ENCODE measurements at regions not wholly inside any gene's neighbourhood (a gene's known extent, or its start where the extent isn't known, plus 50 kb on each side); places are given as distances from the start of the nearest gene placed in this dataset.

- H3K27ac ChIP-seq (ENCODE audit: insufficient read depth, low read length) = no peak overlapping the region
- DNase-seq (ENCODE audit: low read depth in 2 of 2) = no peak
- no peaks in the 10 kb centered on the region for H3K4me1 ChIP-seq (ENCODE audit: control insufficient read depth, extremely low read depth, insufficient read depth, low read length)
- TF ChIP-seq CTCF (conservative IDR thresholded peaks at IDR 0.05 in 1 of 2, IDR thresholded peaks at IDR 0.05 in 1 of 2; ENCODE audit: low read depth in 1 of 2, low read length in 2 of 2) (no peak), EZH2 (IDR thresholded peaks at IDR 0.05; ENCODE audit: low read length, missing control alignments) (no peak)
- no peaks in the 10 kb centered on the region for H4K20me1 ChIP-seq (ENCODE audit: control insufficient read depth, extremely low read depth, insufficient read depth, low read length)
- no peaks in the 10 kb centered on the region for H3K27me3 ChIP-seq (ENCODE audit: control insufficient read depth, insufficient read depth, low read length)
- no peaks in the 10 kb centered on the region for H3K9me3 ChIP-seq (ENCODE audit: control insufficient read depth, insufficient read depth, low read depth, low read length)
- no peak overlapping the region for H3K9ac ChIP-seq (ENCODE audit: insufficient read depth, low read length)
- no peak overlapping the region for H3K4me2 ChIP-seq (ENCODE audit: extremely low read depth, insufficient read depth, low read length)
- no peak overlapping the region for H3K4me3 ChIP-seq (replicated peaks in 1 of 4; ENCODE audit: control extremely low read depth in 1 of 4, insufficient read depth in 1 of 4, low read depth in 3 of 4, low read length in 4 of 4)
- H3K36me3 ChIP-seq (ENCODE audit: control insufficient read depth, insufficient read depth, low read length) = no peaks in the 10 kb centered on the region
- H3K79me2 ChIP-seq (ENCODE audit: control insufficient read depth, insufficient read depth, low read length) = no peaks in the 10 kb centered on the region
- no peak overlapping the region for H2AFZ ChIP-seq (ENCODE audit: low read length)
Observed at GRCh38 chr19:30873691-30874090, 475.5 kb downstream of the TSHZ3 start.

GRCh38 chr19:30873003-30873402 is 476.2 kb downstream of the TSHZ3 start:
- Histone ChIP-seq H2AFZ (ENCODE audit: low read length) (no peak overlapping the region), H4K20me1 (ENCODE audit: control insufficient read depth, extremely low read depth, insufficient read depth, low read length) (no peaks in the 10 kb centered on the region), H3K4me1 (ENCODE audit: control insufficient read depth, extremely low read depth, insufficient read depth, low read length) (no peaks in the 10 kb centered on the region), H3K9me3 (ENCODE audit: control insufficient read depth, insufficient read depth, low read depth, low read length) (no peaks in the 10 kb centered on the region), H3K4me3 (replicated peaks in 1 of 4; ENCODE audit: control extremely low read depth in 1 of 4, insufficient read depth in 1 of 4, low read depth in 3 of 4, low read length in 4 of 4) (no peak overlapping the region), H3K27ac (ENCODE audit: insufficient read depth, low read length) (no peak overlapping the region), H3K4me2 (ENCODE audit: extremely low read depth, insufficient read depth, low read length) (no peak overlapping the region), H3K79me2 (ENCODE audit: control insufficient read depth, insufficient read depth, low read length) (no peaks in the 10 kb centered on the region), H3K36me3 (ENCODE audit: control insufficient read depth, insufficient read depth, low read length) (no peaks in the 10 kb centered on the region), H3K9ac (ENCODE audit: insufficient read depth, low read length) (no peak overlapping the region), H3K27me3 (ENCODE audit: control insufficient read depth, insufficient read depth, low read length) (no peaks in the 10 kb centered on the region)
- no peak for DNase-seq (ENCODE audit: low read depth in 2 of 2)
- TF ChIP-seq EZH2 (IDR thresholded peaks at IDR 0.05; ENCODE audit: low read length, missing control alignments) (no peak), CTCF (conservative IDR thresholded peaks at IDR 0.05 in 1 of 2, IDR thresholded peaks at IDR 0.05 in 1 of 2; ENCODE audit: low read depth in 1 of 2, low read length in 2 of 2) (no peak)

GRCh38 chr19:30871979-30872378 is 477.3 kb downstream of the TSHZ3 start:
- Histone ChIP-seq H3K9ac (ENCODE audit: insufficient read depth, low read length) (no peak overlapping the region), H3K27me3 (ENCODE audit: control insufficient read depth, insufficient read depth, low read length) (no peaks in the 10 kb centered on the region), H3K27ac (ENCODE audit: insufficient read depth, low read length) (no peak overlapping the region), H3K4me2 (ENCODE audit: extremely low read depth, insufficient read depth, low read length) (no peak overlapping the region), H4K20me1 (ENCODE audit: control insufficient read depth, extremely low read depth, insufficient read depth, low read length) (no peaks in the 10 kb centered on the region), H3K36me3 (ENCODE audit: control insufficient read depth, insufficient read depth, low read length) (no peaks in the 10 kb centered on the region), H3K79me2 (ENCODE audit: control insufficient read depth, insufficient read depth, low read length) (no peaks in the 10 kb centered on the region), H3K9me3 (ENCODE audit: control insufficient read depth, insufficient read depth, low read depth, low read length) (no peaks in the 10 kb centered on the region), H2AFZ (ENCODE audit: low read length) (no peak overlapping the region), H3K4me3 (replicated peaks in 1 of 4; ENCODE audit: control extremely low read depth in 1 of 4, insufficient read depth in 1 of 4, low read depth in 3 of 4, low read length in 4 of 4) (no peak overlapping the region), H3K4me1 (ENCODE audit: control insufficient read depth, extremely low read depth, insufficient read depth, low read length) (no peaks in the 10 kb centered on the region)
- TF ChIP-seq CTCF (conservative IDR thresholded peaks at IDR 0.05 in 1 of 2, IDR thresholded peaks at IDR 0.05 in 1 of 2; ENCODE audit: low read depth in 1 of 2, low read length in 2 of 2) (no peak), EZH2 (IDR thresholded peaks at IDR 0.05; ENCODE audit: low read length, missing control alignments) (no peak)
- no peak for DNase-seq (ENCODE audit: low read depth in 2 of 2)

Measured in fibroblast of lung (primary cell).